GM21381 (cell line): ENCODE measurements at regions not wholly inside any gene's neighbourhood (a gene's known extent, or its start where the extent isn't known, plus 50 kb on each side); places are given as distances from the start of the nearest gene placed in this dataset.
"Not testable (repeated sequence)": the region's sequence is repeated elsewhere in the genome, so short reads cannot be mapped to it uniquely, and the experiment has no call there.

Experiments used
- ATAC-seq: cut with Tn5 transposase; IDR thresholded peaks from one replicate; pipeline ENCODE4 v1.9.1; 2021; ENCODE audit warnings: mild to moderate bottlenecking, moderate library complexity; ENCODE audit not compliant: unreplicated experiment

DNA sequence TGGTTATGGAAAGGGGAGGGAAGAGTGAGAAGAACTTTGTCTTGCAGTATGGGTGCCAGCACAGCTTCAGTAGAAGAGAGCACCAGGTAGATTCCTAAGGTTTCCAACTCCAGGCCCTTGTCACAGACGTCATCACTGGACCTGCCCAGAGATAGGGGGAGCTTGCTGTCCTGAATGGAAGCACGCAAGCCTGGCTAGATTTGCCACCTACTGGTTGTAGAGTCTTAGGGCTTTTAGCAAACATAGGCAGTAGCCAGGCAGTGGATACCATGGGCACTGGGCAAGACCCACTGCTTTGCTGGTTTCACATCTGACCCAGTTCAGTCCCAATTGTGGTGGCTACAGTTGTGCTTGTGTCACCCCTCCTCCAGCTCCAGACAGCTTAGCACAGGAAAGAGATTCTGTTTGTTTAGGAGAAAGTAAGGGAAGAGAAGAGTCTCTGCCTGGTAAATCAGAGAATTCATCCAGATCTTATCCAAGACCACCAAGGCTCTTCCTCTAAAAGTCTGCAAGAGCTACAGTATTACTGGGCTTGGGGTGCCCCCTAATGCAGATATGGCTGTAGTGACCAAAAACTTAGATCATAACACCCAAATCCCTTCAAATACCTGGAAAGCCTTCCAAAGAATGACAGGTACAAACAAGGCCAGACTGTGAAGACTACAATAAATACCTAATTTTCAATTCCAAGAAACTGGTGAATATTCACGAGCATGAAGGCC lies 158.9 kb downstream of the HINT1 start:
- ATAC-seq, result no peak

DNA sequence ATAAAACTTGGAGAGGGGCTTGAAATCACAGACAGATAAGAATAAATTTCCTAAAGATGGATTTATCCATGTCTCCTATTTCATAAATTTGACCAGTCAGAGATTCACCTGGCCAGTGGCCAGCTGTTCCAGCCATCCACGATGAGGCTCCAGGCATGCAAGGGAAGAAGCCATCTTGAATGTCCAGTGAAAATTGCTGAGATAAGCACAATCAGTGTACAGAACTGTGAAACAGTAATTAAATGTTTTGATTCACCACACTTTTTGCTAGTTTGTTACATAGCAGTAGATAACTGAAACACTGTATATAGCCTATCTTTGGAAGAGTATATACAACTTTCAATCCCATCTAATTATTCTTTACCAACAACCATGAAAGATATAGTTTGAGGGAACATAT lies 163.5 kb downstream of the HINT1 start:
- no peak for ATAC-seq

DNA sequence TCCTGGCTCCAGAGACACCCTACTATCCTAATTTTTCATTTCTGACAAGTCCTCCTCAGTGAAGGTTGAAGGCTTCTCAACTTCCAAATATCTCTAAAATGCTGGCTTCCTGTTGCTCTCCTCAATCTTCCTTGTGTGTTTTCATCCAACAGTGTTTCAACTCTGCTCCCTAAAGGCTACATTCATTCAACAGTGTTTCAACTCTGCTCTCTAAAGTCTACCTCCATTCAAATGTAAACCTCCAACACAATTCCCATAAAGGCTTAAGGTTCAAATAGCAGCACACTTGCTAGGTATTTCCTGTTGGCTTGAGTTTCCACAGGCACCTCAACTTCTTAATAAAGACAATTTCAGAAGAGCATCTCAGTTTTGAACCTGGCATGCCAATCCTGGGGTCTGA lies 164.8 kb downstream of the HINT1 start:
- no peak for ATAC-seq

DNA sequence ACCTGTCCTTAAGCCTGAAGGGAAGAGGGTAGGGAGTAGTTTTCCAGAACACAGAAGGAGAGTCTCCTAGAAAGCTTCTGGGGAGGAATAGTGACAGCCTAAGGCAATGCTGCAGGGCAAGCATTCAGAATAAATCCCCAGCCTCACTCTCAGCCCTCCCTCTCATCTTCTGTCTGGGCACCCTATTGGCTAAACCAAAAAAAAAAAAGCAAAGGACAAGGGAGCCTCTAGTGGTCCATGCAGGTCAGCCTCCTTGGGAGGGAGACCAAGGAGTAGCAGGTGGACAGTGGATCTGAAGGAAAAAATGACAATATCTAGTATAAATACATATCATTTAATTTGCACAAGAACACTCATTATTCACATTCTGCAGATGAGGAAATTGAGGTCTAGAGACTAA lies 168.3 kb downstream of the HINT1 start:
- ATAC-seq, result not testable (repeated sequence)

DNA sequence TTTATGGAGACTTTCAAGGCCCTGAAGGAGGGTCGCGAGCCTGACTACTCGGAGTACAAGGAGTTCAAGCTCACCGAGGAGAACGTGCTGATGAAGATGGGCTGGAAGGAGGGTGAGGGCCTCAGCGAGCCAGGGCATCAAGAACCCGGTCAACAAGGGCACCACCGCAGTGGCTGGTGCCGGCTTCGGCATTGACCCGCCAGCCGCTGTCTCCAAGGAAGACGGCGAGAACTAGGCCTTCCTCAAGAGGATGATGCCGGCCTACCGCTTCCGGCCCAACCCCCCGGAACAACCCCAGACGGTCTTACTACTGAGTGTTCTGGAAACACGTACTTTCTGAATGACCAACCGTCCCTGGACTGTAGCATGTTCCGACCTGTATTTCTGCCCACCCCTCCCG lies 169.2 kb downstream of the HINT1 start:
- no peak for ATAC-seq

DNA sequence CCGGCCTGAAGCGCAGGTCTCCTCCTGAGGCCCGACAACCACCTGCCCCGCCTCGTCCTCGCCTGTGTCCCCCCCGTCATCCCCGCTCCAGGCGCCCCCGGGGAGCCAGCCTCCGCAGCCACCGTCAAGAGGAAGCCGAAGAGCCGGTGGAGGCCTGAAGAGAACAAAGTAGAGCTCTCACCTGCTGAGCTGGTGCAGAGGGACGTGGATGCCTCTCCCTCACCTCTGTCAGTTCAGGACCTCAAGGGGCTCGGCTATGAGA lies 169.9 kb downstream of the HINT1 start:
- no peak for ATAC-seq

DNA sequence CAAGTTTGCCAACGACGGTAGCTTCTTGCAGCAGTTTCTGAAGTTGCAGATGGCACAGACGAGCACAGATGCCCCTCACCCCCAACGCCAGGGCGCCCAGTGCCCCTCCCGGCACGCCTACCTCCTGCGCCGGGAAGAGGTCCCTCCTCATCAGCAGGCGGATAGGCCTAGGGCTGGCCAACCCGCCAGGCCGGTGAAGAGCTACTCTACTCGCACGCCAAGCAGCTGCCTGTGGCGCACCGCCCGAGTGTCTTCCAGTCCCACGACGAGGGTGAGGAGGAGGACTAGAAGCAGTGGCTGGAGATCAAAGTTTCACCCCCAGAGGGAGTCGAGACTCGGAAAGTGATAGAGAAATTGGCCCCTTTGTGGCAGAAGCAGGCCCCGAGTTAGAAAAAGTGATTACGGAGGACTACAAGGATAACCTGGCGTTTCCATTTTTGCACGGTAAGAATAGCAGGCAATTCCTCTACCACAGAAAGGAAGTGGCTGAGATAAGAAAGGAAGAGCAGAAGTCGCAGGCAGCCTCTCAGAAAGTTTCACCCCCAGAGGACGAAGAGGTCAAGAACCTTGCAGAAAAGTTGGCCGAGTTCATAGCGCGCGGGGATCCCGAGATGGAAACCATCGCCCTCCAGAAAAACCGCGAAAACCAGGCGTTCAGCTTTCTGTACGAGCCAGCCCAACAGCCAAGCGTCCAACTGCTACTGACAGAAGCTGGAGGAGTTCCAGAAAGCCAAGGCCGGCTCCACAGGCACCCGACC lies 170.4 kb downstream of the HINT1 start:
- no peak for ATAC-seq

DNA sequence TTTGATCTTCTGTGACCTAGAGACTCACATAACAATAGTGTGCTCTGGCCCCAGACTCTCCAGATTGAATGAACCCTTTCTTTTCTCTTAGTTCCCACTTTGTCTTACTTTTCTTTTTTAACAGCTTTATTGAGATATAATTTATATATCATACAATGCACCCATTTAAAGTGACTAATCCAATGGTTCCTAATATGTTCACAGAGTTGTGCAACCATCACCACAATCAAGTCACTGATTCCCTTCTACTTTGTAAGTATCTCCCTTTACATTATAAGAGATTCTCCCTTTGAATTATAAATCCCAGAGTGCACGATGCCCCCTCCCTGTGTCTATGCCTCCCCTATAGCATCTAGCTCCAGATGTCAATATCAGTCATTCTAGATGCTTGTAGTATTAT lies 172.4 kb downstream of the HINT1 start:
- ATAC-seq, result no peak

DNA sequence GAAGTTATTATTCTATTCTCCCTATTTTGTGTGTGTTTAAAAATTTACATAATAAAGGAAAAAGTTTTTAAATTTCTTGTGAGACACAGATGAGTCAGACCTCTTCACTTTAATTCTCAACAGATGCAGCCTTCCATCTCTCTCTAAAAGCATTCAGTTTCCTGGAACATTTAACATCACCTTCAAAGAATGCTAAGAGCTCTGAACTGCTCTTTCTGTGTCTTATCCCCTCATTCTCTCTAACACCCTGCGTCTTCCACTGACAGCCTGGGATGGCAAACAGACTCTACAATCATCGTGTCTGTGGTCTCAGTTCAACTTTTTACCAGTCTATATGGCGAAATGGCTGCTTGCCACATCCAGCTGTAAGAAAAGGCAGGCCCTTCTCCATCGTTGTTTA lies 173.0 kb downstream of the HINT1 start:
- no peak for ATAC-seq

DNA sequence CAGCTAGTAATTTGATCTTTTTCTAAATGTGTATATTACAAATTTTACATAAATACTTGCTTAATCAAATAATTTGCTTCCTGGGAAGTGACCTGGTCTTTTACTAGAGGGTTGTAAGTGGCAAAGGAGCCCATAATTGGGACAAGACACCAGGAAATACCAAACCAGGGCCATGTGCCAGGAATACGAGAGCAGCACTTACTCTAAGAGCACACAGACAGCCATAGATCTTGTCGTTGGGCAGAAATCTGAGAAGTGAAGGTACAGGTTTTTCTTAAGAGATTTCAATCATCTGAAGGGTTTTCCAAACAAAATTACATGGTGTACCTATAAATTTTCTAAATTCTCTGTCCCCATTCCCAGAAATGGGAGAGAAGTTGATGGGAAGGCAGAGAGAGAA lies 179.3 kb downstream of the HINT1 start:
- ATAC-seq, result no peak

DNA sequence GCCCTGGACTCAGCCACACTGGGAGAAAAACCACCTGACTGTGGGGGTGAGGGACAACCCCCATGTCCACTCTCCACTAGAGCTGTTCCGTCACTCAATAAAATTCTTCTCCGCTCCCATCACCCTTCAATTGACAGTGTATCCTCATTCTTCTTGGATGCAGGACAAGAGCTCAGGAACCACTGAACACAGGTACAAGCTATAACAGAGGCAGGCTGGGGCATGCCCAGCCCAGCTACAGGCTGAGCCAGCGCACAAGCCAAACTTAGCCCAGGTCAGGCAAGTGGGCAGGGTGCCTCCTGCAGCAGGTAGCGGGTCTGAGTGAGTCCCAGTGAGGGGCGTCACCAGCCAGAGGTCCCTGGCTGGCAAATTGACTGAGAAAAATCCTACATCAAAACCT lies 183.4 kb downstream of the HINT1 start:
- no peak for ATAC-seq

DNA sequence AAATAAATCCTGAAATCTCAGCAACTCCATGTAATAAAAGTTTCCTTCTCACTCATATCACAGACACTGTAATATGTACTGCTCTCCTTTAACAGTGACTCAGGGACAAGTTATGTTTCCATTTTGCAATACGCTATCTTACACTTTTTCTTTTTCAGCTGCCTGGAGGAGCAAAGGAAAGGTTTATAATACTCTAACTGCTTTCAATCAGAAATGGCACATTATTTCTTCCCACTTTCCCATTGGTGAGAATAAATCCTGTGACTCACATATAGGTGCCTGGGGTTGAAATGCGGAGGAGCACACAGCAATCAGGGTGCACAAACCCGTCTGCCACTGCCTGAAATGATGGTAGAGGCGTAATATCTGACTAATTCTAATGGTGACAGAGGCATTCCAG lies 186.6 kb downstream of the HINT1 start:
- no peak for ATAC-seq

DNA sequence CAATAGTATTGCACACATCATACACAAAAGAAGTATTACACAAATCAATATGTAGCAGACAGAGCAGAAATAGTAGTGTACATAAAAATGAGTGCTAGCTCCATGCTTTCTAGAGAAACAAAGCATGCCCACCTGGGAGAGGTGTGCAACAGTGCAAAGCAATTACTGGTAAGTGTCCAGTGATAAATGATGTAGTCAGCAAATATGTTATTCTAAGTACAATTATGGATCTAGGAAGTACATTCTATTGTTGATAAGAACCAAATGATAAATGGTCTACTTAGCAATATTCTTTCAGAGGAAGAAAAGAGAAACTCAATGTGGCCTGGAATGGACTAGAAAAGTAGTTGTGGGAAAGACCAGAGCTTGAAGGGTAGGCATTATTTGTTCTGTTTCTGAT lies 188.6 kb downstream of the HINT1 start:
- no peak for ATAC-seq

DNA sequence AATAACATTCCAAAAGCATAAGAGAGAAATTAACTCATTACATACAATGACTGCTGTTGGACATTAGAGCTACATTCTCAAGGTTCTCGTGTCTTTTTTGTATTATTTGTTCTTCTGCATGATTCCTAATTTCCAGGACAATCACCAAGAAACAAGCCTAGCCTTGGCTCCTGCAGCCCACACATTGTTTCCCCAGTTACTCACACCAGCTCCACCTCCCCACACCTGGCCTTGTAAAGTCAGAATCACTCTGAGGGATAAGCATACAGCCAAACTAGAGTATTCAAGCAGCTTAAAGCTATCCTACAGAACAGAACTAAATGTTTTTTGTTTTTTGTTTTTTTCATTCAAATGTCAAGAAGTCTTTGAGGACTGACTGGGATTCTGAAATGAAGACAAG lies 189.2 kb downstream of the HINT1 start:
- ATAC-seq, result no peak

DNA sequence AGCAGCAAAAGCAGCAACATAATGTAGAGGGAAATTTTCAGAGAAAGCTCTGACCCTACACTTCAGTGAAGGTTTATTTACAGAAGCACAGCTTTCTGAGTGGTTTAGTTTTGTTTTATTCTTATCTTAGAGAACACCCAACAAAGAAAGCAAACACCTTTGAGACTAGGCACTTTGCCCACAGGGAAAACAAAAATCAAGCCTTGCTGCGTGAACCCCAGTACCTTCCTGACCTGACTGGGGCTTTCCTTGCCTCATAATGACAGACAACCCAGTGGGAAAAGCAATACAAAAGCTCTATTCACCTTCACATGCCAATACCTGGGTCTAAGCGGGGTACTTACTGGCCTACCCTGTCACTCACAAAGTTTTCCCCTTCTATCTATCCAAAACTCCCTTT lies 189.8 kb downstream of the HINT1 start:
- ATAC-seq, result no peak

DNA sequence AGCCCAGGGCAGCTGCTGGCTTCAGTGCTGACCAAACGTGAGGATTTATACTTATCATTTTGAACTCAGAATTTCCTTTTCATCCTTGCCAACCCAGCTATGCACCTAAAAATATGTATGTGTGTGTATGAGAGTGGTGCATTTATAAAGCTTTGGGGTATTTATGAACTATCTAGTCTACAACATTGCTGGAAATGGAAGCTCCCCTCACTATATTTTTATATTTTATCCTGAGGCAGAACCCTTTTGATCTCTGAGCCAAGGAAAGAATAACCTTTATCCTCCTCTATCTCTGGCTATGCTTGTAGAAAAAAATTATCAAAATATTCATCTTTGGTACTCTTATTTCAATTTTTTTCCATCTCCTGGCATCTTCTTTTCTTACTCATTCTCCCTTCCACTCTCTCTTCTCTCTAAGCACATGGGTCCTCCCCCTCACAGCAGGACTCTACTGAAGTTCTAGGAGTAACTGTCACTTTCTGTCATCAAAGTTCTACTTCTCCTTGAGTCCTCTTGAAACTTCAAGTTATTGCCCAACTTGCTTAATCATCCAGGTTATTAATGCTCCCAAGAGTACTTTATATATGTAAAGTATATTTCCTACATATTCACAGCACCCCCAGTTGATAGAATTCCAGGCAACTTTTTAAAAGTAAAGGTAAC lies 190.9 kb downstream of the HINT1 start:
- no peak for ATAC-seq

DNA sequence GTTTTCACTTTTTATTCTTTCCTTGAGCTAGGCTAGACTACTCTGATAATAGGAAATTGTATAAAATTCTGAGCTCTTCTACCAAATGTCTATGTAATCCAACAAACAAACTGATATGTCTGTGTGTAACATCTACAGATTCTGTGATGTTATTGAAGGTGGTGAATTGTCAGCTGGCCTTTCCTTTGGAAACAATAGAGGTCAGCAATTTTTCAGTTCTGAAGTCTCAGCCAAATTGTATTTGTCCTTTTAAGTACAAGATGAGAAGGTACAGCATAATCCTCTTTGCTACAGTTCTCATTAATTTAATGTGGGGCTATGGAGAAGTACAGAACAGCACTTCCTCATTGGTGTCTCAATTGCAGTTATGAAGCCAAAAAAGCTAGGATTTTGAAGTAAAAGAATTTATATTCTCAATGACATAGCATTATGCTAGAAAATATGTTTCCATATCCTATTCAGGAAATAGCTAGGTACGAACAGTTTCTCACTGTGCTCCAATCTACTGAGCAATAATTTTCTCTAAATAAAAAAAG lies 198.0 kb downstream of the HINT1 start:
- no peak for ATAC-seq

DNA sequence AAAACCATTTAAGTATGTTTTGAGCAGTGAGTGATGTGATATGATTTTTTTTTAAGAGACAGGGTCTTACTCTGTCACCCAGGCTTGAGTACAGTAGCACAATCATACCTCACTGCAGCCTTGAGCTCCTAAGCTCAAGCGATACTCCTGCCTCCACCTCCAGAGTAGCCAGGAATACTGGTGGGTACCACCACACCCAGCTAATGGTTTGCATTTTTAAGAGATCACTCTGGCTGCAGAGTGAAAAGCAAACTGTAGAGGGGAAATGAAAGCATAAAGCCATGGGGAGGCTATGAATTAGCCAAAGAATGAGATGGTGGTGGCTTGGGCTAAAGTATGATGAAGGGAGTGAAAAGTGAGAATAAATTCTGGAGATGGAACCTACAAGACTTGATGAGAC lies 199.1 kb downstream of the HINT1 start:
- no peak for ATAC-seq

DNA sequence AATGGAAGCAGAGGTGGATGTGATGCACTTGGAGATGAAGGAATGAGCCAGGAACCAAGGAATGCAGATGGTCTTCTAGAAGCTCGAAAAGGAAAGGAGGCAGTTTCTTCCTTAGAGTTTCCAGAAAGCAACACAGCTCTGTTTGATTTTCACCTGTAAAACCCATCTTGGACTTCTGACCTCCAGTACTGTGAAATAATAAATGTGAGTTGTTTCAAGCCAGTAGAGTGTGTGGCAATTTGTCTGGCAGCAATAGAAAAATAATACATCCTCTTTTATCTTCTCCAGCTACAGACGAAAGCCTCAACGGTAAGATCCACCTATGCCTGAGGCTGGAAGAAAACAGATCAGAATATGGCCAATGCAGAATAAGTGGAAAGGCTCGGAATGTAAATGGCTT lies 199.7 kb downstream of the HINT1 start:
- ATAC-seq, result no peak

DNA sequence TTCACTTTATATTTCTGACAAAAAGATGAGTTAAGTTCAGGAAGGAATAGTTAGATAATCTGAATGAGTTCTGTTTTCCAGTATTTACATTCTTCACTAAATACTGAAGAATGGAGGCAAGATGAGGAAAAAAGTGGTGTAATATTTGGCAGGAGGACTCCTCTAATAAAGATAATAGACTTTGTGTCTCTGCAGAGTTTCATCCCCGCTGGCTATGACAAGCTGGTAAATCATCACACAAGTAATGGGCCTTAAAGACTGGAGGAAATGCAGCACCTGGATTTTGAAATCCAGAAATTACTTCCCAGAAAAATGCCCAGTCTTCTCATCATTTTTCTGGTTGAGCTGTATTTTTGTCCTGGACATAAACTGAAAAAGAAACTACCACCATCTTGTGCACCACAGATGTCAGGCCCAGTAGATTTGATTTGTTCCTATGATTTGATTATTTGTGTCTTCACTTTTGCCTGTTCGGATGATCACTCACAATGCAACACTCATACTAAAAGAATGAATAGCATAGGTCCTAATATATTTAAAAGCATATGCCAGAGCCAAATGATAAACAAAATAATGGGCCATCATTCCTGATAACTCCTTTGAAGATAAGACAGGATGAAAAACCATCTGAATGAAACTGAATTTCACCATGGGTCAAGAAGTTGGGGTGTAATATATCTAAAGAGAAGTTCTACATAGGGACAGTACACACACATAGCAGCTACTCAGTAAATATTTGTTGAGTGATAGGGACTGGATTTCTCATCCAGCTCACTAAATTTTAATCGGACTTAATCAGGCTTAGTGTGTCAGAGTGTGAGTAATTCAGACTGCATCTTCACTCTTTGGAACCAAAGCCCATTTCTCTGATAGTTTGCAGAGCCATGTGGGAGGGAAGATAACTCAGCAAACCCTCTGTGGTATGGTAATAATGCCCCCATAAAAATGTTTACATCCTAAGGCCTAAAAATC lies 200.5 kb downstream of the HINT1 start:
- no peak for ATAC-seq

DNA sequence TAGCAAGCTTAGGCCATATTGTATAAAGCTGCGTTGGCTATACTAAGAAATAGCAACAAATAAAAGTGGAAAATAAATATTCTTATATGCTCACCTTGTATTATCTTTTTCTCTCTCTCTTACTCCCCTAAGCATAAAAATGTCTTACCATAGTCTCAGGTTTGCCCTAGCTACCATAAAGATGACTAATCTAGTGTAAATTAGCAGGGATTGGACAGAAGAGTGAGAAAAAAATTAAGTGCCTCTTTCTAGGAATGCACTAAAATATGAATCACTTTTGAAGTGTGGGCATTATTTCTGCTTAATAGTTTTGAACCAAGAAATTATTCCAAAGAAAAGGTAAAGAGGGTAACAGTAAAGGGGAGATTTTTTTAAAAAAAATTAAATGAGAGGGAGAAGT lies 201.3 kb downstream of the HINT1 start:
- ATAC-seq, result no peak
